ENCODE measurements at regions not wholly inside any gene's neighbourhood (a gene's known extent, or its start where the extent isn't known, plus 50 kb on each side); places are given as distances from the start of the nearest gene placed in this dataset.

DNA sequence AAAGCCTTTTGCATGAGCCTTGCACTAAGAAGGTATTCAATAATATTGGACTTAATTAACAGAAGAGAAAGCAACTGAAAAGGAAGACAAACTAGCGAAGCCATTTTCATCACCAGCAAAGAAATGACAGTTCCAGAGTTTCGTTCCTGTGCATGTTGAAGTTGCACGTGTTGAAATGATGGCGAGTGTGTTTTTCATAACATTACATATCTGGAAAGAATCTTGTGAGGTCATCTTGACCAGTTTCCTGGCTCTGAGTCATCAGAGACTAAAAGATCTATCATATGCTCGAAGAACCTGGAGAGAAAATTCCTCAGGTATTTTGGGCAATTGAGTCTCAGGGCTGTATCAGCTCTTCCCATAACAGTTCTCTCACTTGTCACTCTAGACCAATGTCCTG lies 106.2 kb upstream of the MAML3 start:
- no peak for FAIRE-seq
- DNase-seq (ENCODE audit: insufficient read length, low spot score), result no peak
- TF ChIP-seq POLR2A (IDR thresholded peaks at IDR 0.05; ENCODE audit: low read depth, low read length), result no peak
- TF ChIP-seq POU2F2 (IDR thresholded peaks at IDR 0.05; ENCODE audit: low read depth, low read length), result no peak
- TF ChIP-seq POLR2AphosphoS5 (IDR thresholded peaks at IDR 0.05; ENCODE audit: low read depth, low read length), result no peak
- TF ChIP-seq SPI1 (IDR thresholded peaks at IDR 0.05; ENCODE audit: low read depth, low read length), result no peak
- no peak for TF ChIP-seq TAF1 (IDR thresholded peaks at IDR 0.05; ENCODE audit: low read depth, low read length)
- TF ChIP-seq PAX5 (IDR thresholded peaks at IDR 0.05; ENCODE audit: insufficient read depth, low read length, severe bottlenecking), result no peak

GRCh38 chr4:140258476-140258875 lies 104.5 kb upstream of the MAML3 start:
- DNase-seq (ENCODE audit: insufficient read length, low spot score) (no peak), FAIRE-seq (no peak)
- TF ChIP-seq TAF1 (IDR thresholded peaks at IDR 0.05; ENCODE audit: low read depth, low read length), result no peak
- no peak for TF ChIP-seq POLR2AphosphoS5 (IDR thresholded peaks at IDR 0.05; ENCODE audit: low read depth, low read length)
- no peak for TF ChIP-seq POU2F2 (IDR thresholded peaks at IDR 0.05; ENCODE audit: low read depth, low read length)
- no peak for TF ChIP-seq SPI1 (IDR thresholded peaks at IDR 0.05; ENCODE audit: low read depth, low read length)
- TF ChIP-seq POLR2A (IDR thresholded peaks at IDR 0.05; ENCODE audit: low read depth, low read length), result no peak
- no peak for TF ChIP-seq PAX5 (IDR thresholded peaks at IDR 0.05; ENCODE audit: insufficient read depth, low read length, severe bottlenecking)

DNA sequence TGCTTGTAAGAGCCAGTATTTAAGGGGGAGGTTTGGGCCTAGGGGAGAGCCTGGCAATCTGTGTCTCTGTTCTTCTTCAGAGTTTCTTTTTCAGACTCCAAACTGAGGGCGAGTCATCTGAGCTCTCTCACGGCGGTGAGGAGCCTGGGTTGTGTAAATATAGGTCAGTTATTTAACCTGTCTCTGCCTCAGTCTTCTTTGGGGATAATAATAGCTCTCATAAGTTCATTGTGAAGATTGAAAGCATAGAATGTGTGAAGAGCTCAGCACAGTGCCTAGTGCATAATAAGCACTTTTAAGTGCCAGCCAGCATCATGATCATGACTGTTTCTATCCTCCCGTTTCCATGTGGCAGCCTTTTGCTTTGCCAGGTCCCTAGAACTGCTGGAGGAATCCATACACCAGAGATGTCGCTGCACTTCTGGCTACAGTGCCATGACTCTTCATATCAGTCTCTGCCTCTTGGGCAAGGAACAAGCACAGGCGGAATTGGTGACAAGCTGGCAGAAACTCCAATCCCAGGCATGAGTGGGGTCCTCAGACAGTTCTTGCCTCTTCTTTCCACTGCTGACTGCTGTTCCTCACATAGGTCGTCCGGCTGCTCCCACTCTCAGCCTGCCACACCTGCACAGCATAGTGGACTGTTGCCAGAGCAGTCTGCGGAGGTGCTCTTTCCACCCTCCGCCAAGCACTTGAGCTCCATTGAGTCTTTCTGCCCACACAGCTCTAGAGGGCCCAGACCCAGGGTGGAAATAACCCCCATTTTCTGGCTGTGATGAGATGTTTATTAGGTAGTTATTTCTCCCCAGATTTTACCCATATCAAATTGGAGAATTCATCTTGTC lies 103.7 kb upstream of the MAML3 start:
- FAIRE-seq, result no peak

GRCh38 chr4:140256941-140257340 lies 103.0 kb upstream of the MAML3 start:
- FAIRE-seq, result no peak
- no peak for DNase-seq (ENCODE audit: insufficient read length, low spot score)
- TF ChIP-seq PAX5 (IDR thresholded peaks at IDR 0.05; ENCODE audit: insufficient read depth, low read length, severe bottlenecking) (no peak), POLR2A (IDR thresholded peaks at IDR 0.05; ENCODE audit: low read depth, low read length) (no peak), TAF1 (IDR thresholded peaks at IDR 0.05; ENCODE audit: low read depth, low read length) (no peak), POU2F2 (IDR thresholded peaks at IDR 0.05; ENCODE audit: low read depth, low read length) (no peak), SPI1 (IDR thresholded peaks at IDR 0.05; ENCODE audit: low read depth, low read length) (no peak), POLR2AphosphoS5 (IDR thresholded peaks at IDR 0.05; ENCODE audit: low read depth, low read length) (no peak)

More for the DNA sequence above, 103.7 kb upstream of the MAML3 start:
- TF ChIP-seq POLR2AphosphoS5 (IDR thresholded peaks at IDR 0.05; ENCODE audit: low read depth, low read length) (no peak), PAX5 (IDR thresholded peaks at IDR 0.05; ENCODE audit: insufficient read depth, low read length, severe bottlenecking) (no peak), POU2F2 (IDR thresholded peaks at IDR 0.05; ENCODE audit: low read depth, low read length) (no peak), SPI1 (IDR thresholded peaks at IDR 0.05; ENCODE audit: low read depth, low read length) (no peak), POLR2A (IDR thresholded peaks at IDR 0.05; ENCODE audit: low read depth, low read length) (no peak), TAF1 (IDR thresholded peaks at IDR 0.05; ENCODE audit: low read depth, low read length) (no peak)
- no peak for DNase-seq (ENCODE audit: insufficient read length, low spot score)

GRCh38 chr4:140256335-140256734 lies 102.4 kb upstream of the MAML3 start:
- FAIRE-seq (no peak), DNase-seq (ENCODE audit: insufficient read length, low spot score) (no peak)
- no peak for TF ChIP-seq POLR2AphosphoS5 (IDR thresholded peaks at IDR 0.05; ENCODE audit: low read depth, low read length)
- no peak for TF ChIP-seq POU2F2 (IDR thresholded peaks at IDR 0.05; ENCODE audit: low read depth, low read length)
- no peak for TF ChIP-seq PAX5 (IDR thresholded peaks at IDR 0.05; ENCODE audit: insufficient read depth, low read length, severe bottlenecking)
- no peak for TF ChIP-seq SPI1 (IDR thresholded peaks at IDR 0.05; ENCODE audit: low read depth, low read length)
- no peak for TF ChIP-seq POLR2A (IDR thresholded peaks at IDR 0.05; ENCODE audit: low read depth, low read length)
- TF ChIP-seq TAF1 (IDR thresholded peaks at IDR 0.05; ENCODE audit: low read depth, low read length), result no peak

DNA sequence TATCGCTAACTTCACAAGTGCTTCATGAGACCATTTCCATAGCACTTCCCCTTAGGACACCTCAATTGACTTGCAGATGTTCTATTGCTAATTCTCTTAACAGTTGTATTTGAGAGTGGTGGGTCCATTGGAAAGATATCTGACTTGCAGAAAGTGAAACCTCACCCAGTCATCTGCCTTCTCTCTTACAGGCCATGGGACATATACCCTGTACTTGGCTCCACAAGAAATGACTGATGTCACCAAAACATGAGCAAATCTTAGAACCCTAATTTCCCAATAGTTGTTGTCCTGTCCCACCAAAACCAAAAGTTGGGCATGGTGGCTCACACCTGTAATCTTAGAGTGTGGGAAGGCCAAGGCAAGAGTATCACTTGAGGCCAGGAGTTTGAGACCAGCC lies 101.9 kb upstream of the MAML3 start:
- FAIRE-seq, result no peak
- DNase-seq (ENCODE audit: insufficient read length, low spot score), result no peak
- no peak for TF ChIP-seq POLR2AphosphoS5 (IDR thresholded peaks at IDR 0.05; ENCODE audit: low read depth, low read length)

DNA sequence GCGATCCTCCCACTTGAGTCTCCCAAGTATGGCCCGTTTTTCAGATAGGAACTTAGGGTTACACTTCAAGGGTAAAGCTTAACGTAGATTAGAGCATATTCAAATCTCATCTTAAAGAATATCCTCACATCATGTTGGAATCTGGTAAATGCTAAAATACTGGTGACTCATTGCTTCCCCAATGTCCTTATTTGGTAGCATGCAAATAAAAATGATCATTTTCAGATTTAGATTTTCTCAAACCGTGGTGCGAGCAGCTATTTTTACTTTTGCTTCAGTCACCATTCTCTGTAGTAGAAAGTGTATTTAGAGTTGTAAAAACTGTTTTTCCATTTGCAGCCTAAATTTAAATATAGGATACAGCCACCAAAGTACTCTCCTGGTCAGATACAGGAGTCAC lies 101.5 kb upstream of the MAML3 start:
- no peak for FAIRE-seq
- TF ChIP-seq PAX5 (IDR thresholded peaks at IDR 0.05; ENCODE audit: insufficient read depth, low read length, severe bottlenecking) (no peak), TAF1 (IDR thresholded peaks at IDR 0.05; ENCODE audit: low read depth, low read length) (no peak), POU2F2 (IDR thresholded peaks at IDR 0.05; ENCODE audit: low read depth, low read length) (no peak), SPI1 (IDR thresholded peaks at IDR 0.05; ENCODE audit: low read depth, low read length) (no peak), POLR2A (IDR thresholded peaks at IDR 0.05; ENCODE audit: low read depth, low read length) (no peak), POLR2AphosphoS5 (IDR thresholded peaks at IDR 0.05; ENCODE audit: low read depth, low read length) (no peak)
- no peak for DNase-seq (ENCODE audit: insufficient read length, low spot score)

DNA sequence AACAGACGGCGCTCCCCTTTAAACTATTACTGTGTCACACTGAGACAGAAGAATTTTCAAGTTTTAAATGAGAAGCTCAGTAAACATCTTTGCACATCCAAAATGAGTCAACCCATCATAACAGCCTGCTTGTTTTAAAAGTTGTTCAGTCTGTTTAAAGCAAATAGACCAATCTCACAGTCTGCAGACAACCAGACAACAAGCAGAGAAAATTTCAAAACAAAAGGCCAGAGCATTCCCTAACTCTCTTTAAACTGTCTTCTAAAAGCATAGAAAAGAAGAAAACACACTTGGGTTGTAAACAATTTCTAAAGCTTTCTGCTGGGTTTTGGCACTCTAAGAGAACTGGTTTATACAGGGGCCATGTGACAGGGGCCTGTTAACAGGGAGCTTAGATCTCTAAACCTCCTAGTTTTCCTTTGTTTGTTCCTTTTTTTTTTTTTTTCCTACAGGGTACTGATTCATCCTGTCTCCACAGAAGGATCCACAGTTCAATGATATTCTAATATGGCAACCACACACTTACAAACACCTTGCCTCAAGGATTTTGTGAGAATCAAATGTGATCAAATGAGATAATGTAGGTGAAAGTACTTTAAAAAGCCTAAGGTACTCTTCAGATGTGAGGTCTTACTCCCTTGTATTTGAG lies 100.8 kb upstream of the MAML3 start:
- FAIRE-seq (no peak), DNase-seq (ENCODE audit: insufficient read length, low spot score) (no peak)
- TF ChIP-seq TAF1 (IDR thresholded peaks at IDR 0.05; ENCODE audit: low read depth, low read length), result no peak

DNA sequence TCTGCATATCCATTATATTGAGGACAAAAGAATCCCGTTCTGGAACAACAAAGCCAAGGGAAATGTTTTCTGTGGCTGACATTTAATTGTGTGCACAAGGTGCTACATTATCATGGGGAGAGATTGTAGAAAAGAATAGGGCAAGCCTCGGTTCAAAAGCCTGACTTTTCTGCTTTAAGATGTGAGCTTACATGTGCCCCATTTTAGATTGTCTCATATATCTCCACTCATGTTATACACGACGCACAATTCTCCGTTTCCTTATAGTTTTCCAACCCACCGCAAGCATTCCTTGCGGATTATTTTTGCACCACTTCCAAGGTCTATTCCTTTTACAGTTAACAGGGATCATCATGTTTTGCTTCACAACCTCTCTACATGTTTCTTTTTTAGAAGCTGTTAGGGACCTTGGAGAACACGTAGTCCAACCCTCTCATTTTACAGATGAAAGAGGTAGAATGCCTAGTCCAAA lies 99.6 kb upstream of the MAML3 start:
- DNase-seq (ENCODE audit: insufficient read length, low spot score) (no peak), FAIRE-seq (no peak)
- TF ChIP-seq PAX5 (IDR thresholded peaks at IDR 0.05; ENCODE audit: insufficient read depth, low read length, severe bottlenecking), result no peak
- no peak for TF ChIP-seq TAF1 (IDR thresholded peaks at IDR 0.05; ENCODE audit: low read depth, low read length)
- TF ChIP-seq POLR2AphosphoS5 (IDR thresholded peaks at IDR 0.05; ENCODE audit: low read depth, low read length), result no peak
- TF ChIP-seq POLR2A (IDR thresholded peaks at IDR 0.05; ENCODE audit: low read depth, low read length), result no peak
- TF ChIP-seq SPI1 (IDR thresholded peaks at IDR 0.05; ENCODE audit: low read depth, low read length), result no peak
- no peak for TF ChIP-seq POU2F2 (IDR thresholded peaks at IDR 0.05; ENCODE audit: low read depth, low read length)

Measured in GM12891 (cell line).